WTC11 (cell line): ENCODE measurements at regions not wholly inside any gene's neighbourhood (a gene's known extent, or its start where the extent isn't known, plus 50 kb on each side); places are given as distances from the start of the nearest gene placed in this dataset.

ENCODE experiments used
- ATAC-seq: fragments of 200-7000 bp; cut with Tn5 transposase; 2 replicates; pipeline ENCODE4 v1.10.0; 2021; ENCODE audit warnings: mild to moderate bottlenecking, moderate library complexity
- CTCF ChIA-PET: fragments of 300-600 bp; sonication (Branson Sonifier 250); formaldehyde crosslinking; loops from one replicate; lab custom pipeline; 2021; ENCODE audit warnings: antibody characterized with exemption; lab: Charles Lee
- POLR2A ChIA-PET: fragments of 350-600 bp; sonication (Branson Sonifier 250); formaldehyde crosslinking; loops from one replicate; lab custom pipeline; 2021; ENCODE audit warnings: antibody characterized with exemption; lab: Charles Lee
- DNase-seq: peaks from one replicate; pipeline ENCODE4 v3.0.0; 2021; ENCODE audit warnings: low spot score
- H3K27ac Mint-ChIP-seq: 2 replicates; pipeline ENCODE4 v1.8.0; 2021; ENCODE audit warnings: mixed read lengths
- H3K27me3 Mint-ChIP-seq: 2 replicates; pipeline ENCODE4 v1.8.0; 2021; ENCODE audit warnings: low read depth, mild to moderate bottlenecking, moderate library complexity, mixed read lengths
- H3K36me3 Mint-ChIP-seq: 2 replicates; pipeline ENCODE4 v1.8.0; 2021; ENCODE audit warnings: mixed read lengths
- H3K4me1 Mint-ChIP-seq: 2 replicates; pipeline ENCODE4 v1.8.0; 2022; ENCODE audit warnings: mixed read lengths
- H3K4me3 Mint-ChIP-seq: 2 replicates; pipeline ENCODE4 v1.8.0; 2021; ENCODE audit warnings: mild to moderate bottlenecking, moderate library complexity, mixed read lengths
- H3K9me3 Mint-ChIP-seq: 2 replicates; pipeline ENCODE4 v1.8.0; 2021; ENCODE audit warnings: mixed read lengths
- CREM ChIP-seq: sonication (generic); formaldehyde crosslinking; IDR thresholded peaks from 2 replicates; pipeline ENCODE4 v1.8.1; 2022; ENCODE audit warnings: mild to moderate bottlenecking, missing genetic modification reagents, moderate library complexity
- EMX1 ChIP-seq: fragments of 250-450 bp; sonication (Bioruptor Pico); IDR thresholded peaks from 2 replicates; pipeline ENCODE4 v1.8.0; 2021; ENCODE audit warnings: mild to moderate bottlenecking
- ETV6 ChIP-seq: sonication (generic); formaldehyde crosslinking; IDR thresholded peaks from 2 replicates; pipeline ENCODE4 v1.8.1; 2022; ENCODE audit warnings: mild to moderate bottlenecking, missing genetic modification reagents
- FOXP1 ChIP-seq: sonication (generic); formaldehyde crosslinking; IDR thresholded peaks from 2 replicates; pipeline ENCODE4 v1.8.0; 2022; ENCODE audit warnings: missing genetic modification reagents, mild to moderate bottlenecking, moderate library complexity, borderline replicate concordance
- GABPB1 ChIP-seq: sonication (generic); formaldehyde crosslinking; IDR thresholded peaks from 2 replicates; pipeline ENCODE4 v1.8.1; 2023; ENCODE audit warnings: mild to moderate bottlenecking, missing genetic modification reagents
- KAT7 ChIP-seq: sonication (generic); formaldehyde crosslinking; IDR thresholded peaks from 2 replicates; pipeline ENCODE4 v1.8.1; 2023; ENCODE audit warnings: missing genetic modification reagents, mild to moderate bottlenecking, borderline replicate concordance
- MYBL2 ChIP-seq: sonication (generic); formaldehyde crosslinking; IDR thresholded peaks from 2 replicates; pipeline ENCODE4 v1.8.1; 2023; ENCODE audit warnings: mild to moderate bottlenecking, moderate library complexity, missing genetic modification reagents
- NR2C2 ChIP-seq: sonication (generic); formaldehyde crosslinking; IDR thresholded peaks from 2 replicates; pipeline ENCODE4 v1.8.0; 2022; ENCODE audit warnings: mild to moderate bottlenecking, missing genetic modification reagents
- OVOL2 ChIP-seq: fragments of 250-450 bp; sonication (Bioruptor Pico); IDR thresholded peaks from 2 replicates; pipeline ENCODE4 v1.9.0; 2021; ENCODE audit warnings: mild to moderate bottlenecking, borderline replicate concordance
- SMAD4 ChIP-seq: sonication (generic); formaldehyde crosslinking; IDR thresholded peaks from 2 replicates; pipeline ENCODE4 v1.8.0; 2022; ENCODE audit warnings: mild to moderate bottlenecking, missing genetic modification reagents
- SP1 ChIP-seq: sonication (generic); formaldehyde crosslinking; conservative IDR thresholded peaks from 2 replicates; pipeline ENCODE4 v1.8.1; 2022; ENCODE audit warnings: missing genetic modification reagents
- TCF7 ChIP-seq: sonication (generic); formaldehyde crosslinking; IDR thresholded peaks from 2 replicates; pipeline ENCODE4 v1.8.0; 2022; ENCODE audit warnings: mild to moderate bottlenecking, low read depth, missing genetic modification reagents, moderate library complexity
- ZNF219 ChIP-seq: sonication (generic); formaldehyde crosslinking; IDR thresholded peaks from 2 replicates; pipeline ENCODE4 v1.8.0; 2023; ENCODE audit warnings: missing genetic modification reagents, mild to moderate bottlenecking, borderline replicate concordance
- ZNF416 ChIP-seq: fragments of 250-450 bp; sonication (Bioruptor Pico); IDR thresholded peaks from 2 replicates; pipeline ENCODE4 v1.9.0; 2021; ENCODE audit warnings: mild to moderate bottlenecking, inconsistent platforms
- ZNF671 ChIP-seq: fragments of 250-450 bp; sonication (Bioruptor Pico); IDR thresholded peaks from 2 replicates; pipeline ENCODE4 v1.8.0; 2021; ENCODE audit warnings: mild to moderate bottlenecking
- TF ChIP-seq, protein P1 (sequence below): sonication (generic); formaldehyde crosslinking; IDR thresholded peaks from 2 replicates; pipeline ENCODE4 v1.8.0; 2023; ENCODE audit warnings: missing genetic modification reagents, mild to moderate bottlenecking, borderline replicate concordance
- TF ChIP-seq, protein P2 (sequence below): sonication (generic); formaldehyde crosslinking; IDR thresholded peaks from 2 replicates; pipeline ENCODE4 v1.8.1; 2023; ENCODE audit warnings: mild to moderate bottlenecking, missing genetic modification reagents
- TF ChIP-seq, protein P3 (sequence below): sonication (generic); formaldehyde crosslinking; IDR thresholded peaks from 2 replicates; pipeline ENCODE4 v1.8.1; 2022; ENCODE audit warnings: mild to moderate bottlenecking, moderate library complexity, missing genetic modification reagents
- TF ChIP-seq, protein P4 (sequence below): sonication (generic); formaldehyde crosslinking; IDR thresholded peaks from 2 replicates; pipeline ENCODE4 v1.8.0; 2022; ENCODE audit warnings: mild to moderate bottlenecking, missing genetic modification reagents
- TF ChIP-seq, protein P5 (sequence below): fragments of 250-450 bp; sonication (Bioruptor Pico); IDR thresholded peaks from 2 replicates; pipeline ENCODE4 v1.9.0; 2021; ENCODE audit warnings: moderate library complexity, mild to moderate bottlenecking, inconsistent platforms, borderline replicate concordance
- TF ChIP-seq, protein P6 (sequence below): sonication (generic); formaldehyde crosslinking; IDR thresholded peaks from 2 replicates; pipeline ENCODE4 v1.8.1; 2022; ENCODE audit warnings: missing genetic modification reagents, borderline replicate concordance

DNA sequence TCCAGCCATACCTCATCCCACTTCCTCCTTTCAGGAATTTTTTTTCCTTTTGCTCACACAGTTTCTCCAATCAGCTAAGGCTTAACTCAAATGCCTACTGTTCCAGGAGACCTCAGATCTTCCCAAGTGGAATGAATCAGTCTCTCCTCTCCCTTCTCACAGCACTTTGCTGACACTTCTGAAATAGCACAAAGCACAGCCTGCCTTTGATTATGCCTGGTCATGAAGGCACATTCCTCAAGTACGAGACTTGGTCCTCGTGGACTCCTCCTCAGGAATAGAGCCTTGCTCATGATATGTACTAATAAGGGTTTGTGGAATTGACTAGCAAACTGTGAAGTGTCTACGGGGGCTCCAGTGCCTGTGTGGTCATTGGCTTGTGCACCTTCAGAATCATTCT lies 176.7 kb upstream of the TENM4 start:
- Mint-ChIP-seq H3K27ac (no peak overlapping the region), H3K4me1 (no peaks in the 10 kb centered on the region), H3K4me3 (no peak overlapping the region), H3K36me3 (no peaks in the 10 kb centered on the region), H3K27me3 (peaks cover 9% of the 10 kb centered on the region), H3K9me3 (no peaks in the 10 kb centered on the region)
- POLR2A ChIA-PET: no interaction called here
- TF ChIP-seq, protein P1, sequence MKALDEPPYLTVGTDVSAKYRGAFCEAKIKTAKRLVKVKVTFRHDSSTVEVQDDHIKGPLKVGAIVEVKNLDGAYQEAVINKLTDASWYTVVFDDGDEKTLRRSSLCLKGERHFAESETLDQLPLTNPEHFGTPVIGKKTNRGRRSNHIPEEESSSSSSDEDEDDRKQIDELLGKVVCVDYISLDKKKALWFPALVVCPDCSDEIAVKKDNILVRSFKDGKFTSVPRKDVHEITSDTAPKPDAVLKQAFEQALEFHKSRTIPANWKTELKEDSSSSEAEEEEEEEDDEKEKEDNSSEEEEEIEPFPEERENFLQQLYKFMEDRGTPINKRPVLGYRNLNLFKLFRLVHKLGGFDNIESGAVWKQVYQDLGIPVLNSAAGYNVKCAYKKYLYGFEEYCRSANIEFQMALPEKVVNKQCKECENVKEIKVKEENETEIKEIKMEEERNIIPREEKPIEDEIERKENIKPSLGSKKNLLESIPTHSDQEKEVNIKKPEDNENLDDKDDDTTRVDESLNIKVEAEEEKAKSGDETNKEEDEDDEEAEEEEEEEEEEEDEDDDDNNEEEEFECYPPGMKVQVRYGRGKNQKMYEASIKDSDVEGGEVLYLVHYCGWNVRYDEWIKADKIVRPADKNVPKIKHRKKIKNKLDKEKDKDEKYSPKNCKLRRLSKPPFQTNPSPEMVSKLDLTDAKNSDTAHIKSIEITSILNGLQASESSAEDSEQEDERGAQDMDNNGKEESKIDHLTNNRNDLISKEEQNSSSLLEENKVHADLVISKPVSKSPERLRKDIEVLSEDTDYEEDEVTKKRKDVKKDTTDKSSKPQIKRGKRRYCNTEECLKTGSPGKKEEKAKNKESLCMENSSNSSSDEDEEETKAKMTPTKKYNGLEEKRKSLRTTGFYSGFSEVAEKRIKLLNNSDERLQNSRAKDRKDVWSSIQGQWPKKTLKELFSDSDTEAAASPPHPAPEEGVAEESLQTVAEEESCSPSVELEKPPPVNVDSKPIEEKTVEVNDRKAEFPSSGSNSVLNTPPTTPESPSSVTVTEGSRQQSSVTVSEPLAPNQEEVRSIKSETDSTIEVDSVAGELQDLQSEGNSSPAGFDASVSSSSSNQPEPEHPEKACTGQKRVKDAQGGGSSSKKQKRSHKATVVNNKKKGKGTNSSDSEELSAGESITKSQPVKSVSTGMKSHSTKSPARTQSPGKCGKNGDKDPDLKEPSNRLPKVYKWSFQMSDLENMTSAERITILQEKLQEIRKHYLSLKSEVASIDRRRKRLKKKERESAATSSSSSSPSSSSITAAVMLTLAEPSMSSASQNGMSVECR (CRISPR knock-in tag): no peak
- TF ChIP-seq ZNF416: no peak
- no peak for TF ChIP-seq KAT7 (CRISPR knock-in tag)
- no peak for TF ChIP-seq NR2C2 (CRISPR knock-in tag)
- TF ChIP-seq, protein P2, sequence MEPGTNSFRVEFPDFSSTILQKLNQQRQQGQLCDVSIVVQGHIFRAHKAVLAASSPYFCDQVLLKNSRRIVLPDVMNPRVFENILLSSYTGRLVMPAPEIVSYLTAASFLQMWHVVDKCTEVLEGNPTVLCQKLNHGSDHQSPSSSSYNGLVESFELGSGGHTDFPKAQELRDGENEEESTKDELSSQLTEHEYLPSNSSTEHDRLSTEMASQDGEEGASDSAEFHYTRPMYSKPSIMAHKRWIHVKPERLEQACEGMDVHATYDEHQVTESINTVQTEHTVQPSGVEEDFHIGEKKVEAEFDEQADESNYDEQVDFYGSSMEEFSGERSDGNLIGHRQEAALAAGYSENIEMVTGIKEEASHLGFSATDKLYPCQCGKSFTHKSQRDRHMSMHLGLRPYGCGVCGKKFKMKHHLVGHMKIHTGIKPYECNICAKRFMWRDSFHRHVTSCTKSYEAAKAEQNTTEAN (CRISPR knock-in tag): no peak
- no peak for TF ChIP-seq ZNF671 (CRISPR knock-in tag)
- TF ChIP-seq SMAD4 (CRISPR knock-in tag): no peak
- TF ChIP-seq CREM (CRISPR knock-in tag): no peak
- TF ChIP-seq OVOL2 (CRISPR knock-in tag): no peak
- TF ChIP-seq MYBL2 (CRISPR knock-in tag): no peak
- TF ChIP-seq TCF7 (CRISPR knock-in tag): no peak
- TF ChIP-seq, protein P3, sequence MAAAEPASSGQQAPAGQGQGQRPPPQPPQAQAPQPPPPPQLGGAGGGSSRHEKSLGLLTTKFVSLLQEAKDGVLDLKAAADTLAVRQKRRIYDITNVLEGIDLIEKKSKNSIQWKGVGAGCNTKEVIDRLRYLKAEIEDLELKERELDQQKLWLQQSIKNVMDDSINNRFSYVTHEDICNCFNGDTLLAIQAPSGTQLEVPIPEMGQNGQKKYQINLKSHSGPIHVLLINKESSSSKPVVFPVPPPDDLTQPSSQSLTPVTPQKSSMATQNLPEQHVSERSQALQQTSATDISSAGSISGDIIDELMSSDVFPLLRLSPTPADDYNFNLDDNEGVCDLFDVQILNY (CRISPR knock-in tag): no peak
- TF ChIP-seq, protein P4, sequence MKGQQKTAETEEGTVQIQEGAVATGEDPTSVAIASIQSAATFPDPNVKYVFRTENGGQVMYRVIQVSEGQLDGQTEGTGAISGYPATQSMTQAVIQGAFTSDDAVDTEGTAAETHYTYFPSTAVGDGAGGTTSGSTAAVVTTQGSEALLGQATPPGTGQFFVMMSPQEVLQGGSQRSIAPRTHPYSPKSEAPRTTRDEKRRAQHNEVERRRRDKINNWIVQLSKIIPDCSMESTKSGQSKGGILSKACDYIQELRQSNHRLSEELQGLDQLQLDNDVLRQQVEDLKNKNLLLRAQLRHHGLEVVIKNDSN (CRISPR knock-in tag): no peak
- TF ChIP-seq GABPB1: no peak
- no peak for DNase-seq
- ATAC-seq: no peak
- CTCF ChIA-PET: no interaction called here

DNA sequence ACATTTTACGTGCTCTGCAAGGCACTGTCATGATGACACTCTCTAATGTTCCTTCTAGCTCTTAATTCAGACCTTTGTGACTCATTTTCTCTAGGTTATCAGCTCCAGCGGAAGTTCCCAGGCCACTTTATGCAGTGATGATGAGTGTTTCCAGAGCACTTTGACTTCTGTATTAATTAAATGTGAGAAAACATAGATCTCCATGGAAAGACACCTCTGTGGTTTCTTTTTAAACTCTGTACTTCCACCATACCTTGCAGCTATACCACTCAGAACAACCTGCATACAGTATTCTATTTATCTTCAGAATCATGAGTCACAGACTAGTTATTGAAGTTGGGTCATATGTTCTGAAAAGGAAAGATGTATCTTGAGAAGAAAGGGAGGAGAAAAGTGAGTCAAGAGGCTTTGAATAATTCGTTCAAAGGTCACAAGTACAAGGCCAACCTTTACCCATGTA lies 175.6 kb upstream of the TENM4 start:
- H3K27me3 Mint-ChIP-seq: peaks cover 11% of the 10 kb centered on the region
- H3K4me3 Mint-ChIP-seq: no peak overlapping the region
- no peaks in the 10 kb centered on the region for H3K9me3 Mint-ChIP-seq
- no peak overlapping the region for H3K27ac Mint-ChIP-seq
- no peak for DNase-seq
- TF ChIP-seq ZNF219 (no peak), FOXP1 (no peak), EMX1 (CRISPR knock-in tag) (no peak), SP1 (no peak), ETV6 (CRISPR knock-in tag) (no peak), GABPB1 (no peak), MYBL2 (CRISPR knock-in tag) (no peak)
- TF ChIP-seq, protein P5, sequence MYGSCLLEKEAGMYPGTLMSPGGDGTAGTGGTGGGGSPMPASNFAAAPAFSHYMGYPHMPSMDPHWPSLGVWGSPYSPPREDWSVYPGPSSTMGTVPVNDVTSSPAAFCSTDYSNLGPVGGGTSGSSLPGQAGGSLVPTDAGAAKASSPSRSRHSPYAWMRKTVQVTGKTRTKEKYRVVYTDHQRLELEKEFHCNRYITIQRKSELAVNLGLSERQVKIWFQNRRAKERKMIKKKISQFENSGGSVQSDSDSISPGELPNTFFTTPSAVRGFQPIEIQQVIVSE: no peak
- TF ChIP-seq, protein P6, sequence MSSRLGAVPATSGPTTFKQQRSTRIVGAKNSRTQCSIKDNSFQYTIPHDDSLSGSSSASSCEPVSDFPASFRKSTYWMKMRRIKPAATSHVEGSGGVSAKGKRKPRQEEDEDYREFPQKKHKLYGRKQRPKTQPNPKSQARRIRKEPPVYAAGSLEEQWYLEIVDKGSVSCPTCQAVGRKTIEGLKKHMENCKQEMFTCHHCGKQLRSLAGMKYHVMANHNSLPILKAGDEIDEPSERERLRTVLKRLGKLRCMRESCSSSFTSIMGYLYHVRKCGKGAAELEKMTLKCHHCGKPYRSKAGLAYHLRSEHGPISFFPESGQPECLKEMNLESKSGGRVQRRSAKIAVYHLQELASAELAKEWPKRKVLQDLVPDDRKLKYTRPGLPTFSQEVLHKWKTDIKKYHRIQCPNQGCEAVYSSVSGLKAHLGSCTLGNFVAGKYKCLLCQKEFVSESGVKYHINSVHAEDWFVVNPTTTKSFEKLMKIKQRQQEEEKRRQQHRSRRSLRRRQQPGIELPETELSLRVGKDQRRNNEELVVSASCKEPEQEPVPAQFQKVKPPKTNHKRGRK (CRISPR knock-in tag): no peak
- H3K36me3 Mint-ChIP-seq: no peaks in the 10 kb centered on the region
- ChIA-PET CTCF (no interaction called here), POLR2A (no interaction called here)
- no peak for ATAC-seq
- H3K4me1 Mint-ChIP-seq: no peaks in the 10 kb centered on the region
